ENCODE measurements at regions not wholly inside any gene's neighbourhood (a gene's known extent, or its start where the extent isn't known, plus 50 kb on each side); places are given as distances from the start of the nearest gene placed in this dataset.

- Histone ChIP-seq H3K4me1 (ENCODE audit: insufficient read depth) (no peaks in the 10 kb centered on the region), H3K79me2 (replicated peaks; ENCODE audit: insufficient read depth) (no peaks in the 10 kb centered on the region), H3K9me2 (ENCODE audit: insufficient read depth) (no peaks in the 10 kb centered on the region), H3F3A (replicated peaks; ENCODE audit: low read depth) (no peaks in the 10 kb centered on the region), H3K36me3 (ENCODE audit: insufficient read depth) (no peaks in the 10 kb centered on the region), H3K27ac (ENCODE audit: low read depth) (no peak overlapping the region), H3K4me3 (no peak overlapping the region), H2AFZ (no peak overlapping the region), H4K20me1 (replicated peaks; ENCODE audit: insufficient read depth) (no peaks in the 10 kb centered on the region), H3K4me2 (no peak overlapping the region), H3K27me3 (ENCODE audit: insufficient read depth) (no peaks in the 10 kb centered on the region)
- Mint-ChIP-seq H3K36me3 (ENCODE audit: low read depth) (no peaks in the 10 kb centered on the region), H3K27ac (no peak overlapping the region), H3K4me3 (no peak overlapping the region), H3K9me3 (no peaks in the 10 kb centered on the region; the same call in 1 of the 3 replicates), H3K27me3 (ENCODE audit: insufficient read depth, low read depth, poor library complexity) (no peaks in the 10 kb centered on the region), H3K4me1 (no peaks in the 10 kb centered on the region)
- ATAC-seq (no peak), DNase-seq (ENCODE audit: low spot score) (no peak)
- no peak for TF ChIP-seq STAT1 (IDR thresholded peaks at IDR 0.05; ENCODE audit: unreplicated experiment)
- TF ChIP-seq ZNF331 (CRISPR knock-in tag; IDR thresholded peaks at IDR 0.05; ENCODE audit: low read depth): no peak
- TF ChIP-seq ZNF114 (CRISPR knock-in tag; IDR thresholded peaks at IDR 0.05): no peak
- no peak for TF ChIP-seq EZH2 (IDR thresholded peaks at IDR 0.05; ENCODE audit: low read depth, unreplicated experiment)
- TF ChIP-seq CTCF (conservative IDR thresholded peaks at IDR 0.05; ENCODE audit: low read depth in 2 of 2): no peak
- TF ChIP-seq ZNF462 (CRISPR knock-in tag; IDR thresholded peaks at IDR 0.05): no peak
- TF ChIP-seq REST (IDR thresholded peaks at IDR 0.05; ENCODE audit: unreplicated experiment): no peak
- TF ChIP-seq CREB1 (CRISPR knock-in tag; IDR thresholded peaks at IDR 0.05; ENCODE audit: low read depth): no peak
- TF ChIP-seq EZH2phosphoT487 (IDR thresholded peaks at IDR 0.05; ENCODE audit: unreplicated experiment): no peak
- no peak for TF ChIP-seq ETS1 (IDR thresholded peaks at IDR 0.05)
- no peak for TF ChIP-seq POLR2AphosphoS5 (IDR thresholded peaks at IDR 0.05; ENCODE audit: low read depth)
- TF ChIP-seq JUNB (IDR thresholded peaks at IDR 0.05; ENCODE audit: unreplicated experiment): no peak
These were observed 937.4 kb upstream of the NRXN1 start for GRCh38 chr2:51969347-51969746.

Measured in GM23338 (cell line).